SU-DHL-6 (cell line): ENCODE measurements at regions not wholly inside any gene's neighbourhood (a gene's known extent, or its start where the extent isn't known, plus 50 kb on each side); places are given as distances from the start of the nearest gene placed in this dataset.

Experiments used
- H2AFZ ChIP-seq: fragments of 200-600 bp; sonication (generic); 2 replicates; pipeline ENCODE4 v1.6.1; 2014; ENCODE audit warnings: low read depth, mild to moderate bottlenecking, moderate library complexity, mixed read lengths, antibody characterized with exemption, low read length; ENCODE audit not compliant: severe bottlenecking
- H3F3A ChIP-seq: fragments of 200-600 bp; shearing (Covaris generic); 2 replicates; pipeline ENCODE4 v1.6.0; 2016; ENCODE audit warnings: antibody characterized with exemption, mild to moderate bottlenecking; ENCODE audit not compliant: insufficient read depth
- H3K27ac ChIP-seq: fragments of 200-600 bp; sonication (generic); 2 replicates; pipeline ENCODE4 v1.5.1; 2016; ENCODE audit warnings: low read depth, mild to moderate bottlenecking, low read length, moderate library complexity, mixed read lengths
- H3K27me3 ChIP-seq: fragments of 200-600 bp; sonication (generic), shearing (Covaris generic); 2 replicates; pipeline ENCODE4 v1.6.0; 2014; ENCODE audit warnings: mild to moderate bottlenecking, low read length
- H3K36me3 ChIP-seq: fragments of 200-600 bp; sonication (generic); 2 replicates; pipeline ENCODE4 v1.6.1; 2014; ENCODE audit warnings: mild to moderate bottlenecking, low read length, mixed read lengths
- H3K4me2 ChIP-seq: fragments of 300-600, 200-600 bp; shearing (Covaris generic), sonication (generic); 2 replicates; pipeline ENCODE4 v1.6.0; 2014; ENCODE audit warnings: low read length, low read depth, mild to moderate bottlenecking; ENCODE audit not compliant: poor library complexity, severe bottlenecking
- H3K4me3 ChIP-seq: fragments of 200-600 bp; sonication (generic); 2 replicates; pipeline ENCODE4 v1.5.1; 2014; ENCODE audit warnings: antibody characterized with exemption, low read length, mild to moderate bottlenecking, mixed read lengths; ENCODE audit not compliant: insufficient read depth, poor library complexity, severe bottlenecking
- H3K79me2 ChIP-seq: fragments of 200-600 bp; sonication (generic); 2 replicates; pipeline ENCODE4 v1.6.1; 2014; ENCODE audit warnings: mild to moderate bottlenecking, low read length, moderate library complexity; ENCODE audit not compliant: insufficient read depth
- H3K9ac ChIP-seq: fragments of 200-600 bp; sonication (generic); 2 replicates; pipeline ENCODE4 v1.7.0; 2014; ENCODE audit warnings: mild to moderate bottlenecking, low read length
- H3K9me2 ChIP-seq: fragments of 200-600 bp; sonication (generic); replicated peaks from 2 replicates; pipeline ENCODE4 v1.6.1; 2014; ENCODE audit warnings: low read length; ENCODE audit not compliant: insufficient read depth
- H3K9me3 ChIP-seq: fragments of 200-600 bp; sonication (generic); 2 replicates; pipeline ENCODE4 v1.6.1; 2014; ENCODE audit warnings: low read length, mixed read lengths; ENCODE audit not compliant: insufficient read depth
- H4K20me1 ChIP-seq: fragments of 200-600 bp; sonication (generic); 2 replicates; pipeline ENCODE4 v1.6.1; 2014; ENCODE audit warnings: low read depth, mild to moderate bottlenecking, antibody characterized with exemption, low read length, moderate library complexity, mixed read lengths
- CTCF ChIP-seq: fragments of 200-600 bp; sonication (generic); IDR thresholded peaks from one replicate; pipeline ENCODE4 v1.5.1; 2017; ENCODE audit warnings: antibody characterized with exemption, mild to moderate bottlenecking, low read length, moderate library complexity; ENCODE audit not compliant: insufficient read depth, poor library complexity, severe bottlenecking
- EZH2phosphoT487 ChIP-seq: fragments of 200-600 bp; sonication (generic), shearing (Covaris generic); conservative IDR thresholded peaks from 2 replicates; pipeline ENCODE4 v1.6.1; 2018; ENCODE audit warnings: mild to moderate bottlenecking, antibody characterized with exemption, low read length, moderate library complexity, mixed read lengths

DNA sequence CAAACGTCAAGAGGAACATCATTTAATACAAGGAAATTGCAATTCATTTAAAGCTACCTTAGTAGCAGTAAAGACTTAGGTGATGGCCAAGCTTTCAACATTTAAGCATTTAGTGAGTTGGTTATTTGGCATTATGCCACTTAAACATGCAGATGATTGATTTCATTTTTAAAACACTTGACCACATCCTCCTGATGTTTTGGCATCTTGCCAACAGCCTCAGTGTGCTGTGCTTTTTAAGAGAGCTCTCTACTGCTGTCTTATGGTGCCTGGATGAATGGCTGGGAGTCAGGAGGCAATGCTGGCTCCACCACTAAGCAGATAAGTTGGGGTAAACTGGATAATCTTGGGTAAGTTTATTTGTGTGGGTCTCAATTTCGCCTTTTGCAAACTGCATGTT, 364.5 kb downstream of the MAN2A1 start:
- no peak overlapping the region for H3K27ac ChIP-seq
- no peak overlapping the region for H3K4me3 ChIP-seq
- H3F3A ChIP-seq, result no peaks in the 10 kb centered on the region
- TF ChIP-seq EZH2phosphoT487, result no peak
- peak; percentile 10 for TF ChIP-seq CTCF
- no peaks in the 10 kb centered on the region for H3K9me2 ChIP-seq
- no peaks in the 10 kb centered on the region for H3K27me3 ChIP-seq
- H3K79me2 ChIP-seq, result no peaks in the 10 kb centered on the region
- no peaks in the 10 kb centered on the region for H3K9me3 ChIP-seq
- no peaks in the 10 kb centered on the region for H3K36me3 ChIP-seq
- no peak overlapping the region for H3K9ac ChIP-seq
- H4K20me1 ChIP-seq, result no peaks in the 10 kb centered on the region
- H2AFZ ChIP-seq, result no peak overlapping the region
- H3K4me2 ChIP-seq, result peak overlapping the region; percentile 6

- no peaks in the 10 kb centered on the region for H3F3A ChIP-seq
- no peak overlapping the region for H3K9ac ChIP-seq
- no peaks in the 10 kb centered on the region for H3K9me2 ChIP-seq
- no peak for TF ChIP-seq CTCF
- TF ChIP-seq EZH2phosphoT487, result no peak
- H3K79me2 ChIP-seq, result no peaks in the 10 kb centered on the region
- H3K36me3 ChIP-seq, result no peaks in the 10 kb centered on the region
- no peak overlapping the region for H3K27ac ChIP-seq
- H3K9me3 ChIP-seq, result no peaks in the 10 kb centered on the region
- no peaks in the 10 kb centered on the region for H4K20me1 ChIP-seq
- no peak overlapping the region for H2AFZ ChIP-seq
- no peaks in the 10 kb centered on the region for H3K27me3 ChIP-seq
- no peak overlapping the region for H3K4me2 ChIP-seq
- H3K4me3 ChIP-seq, result no peak overlapping the region
Observed at GRCh38 chr5:110055302-110055701, 365.6 kb downstream of the MAN2A1 start.

GRCh38 chr5:110056580-110057114, 366.9 kb downstream of the MAN2A1 start:
- H3K79me2 ChIP-seq, result no peaks in the 10 kb centered on the region
- no peak overlapping the region for H3K9ac ChIP-seq
- H3K9me2 ChIP-seq, result no peaks in the 10 kb centered on the region
- H3K36me3 ChIP-seq, result no peaks in the 10 kb centered on the region
- H3K4me2 ChIP-seq, result no peak overlapping the region
- no peak overlapping the region for H2AFZ ChIP-seq
- no peak for TF ChIP-seq EZH2phosphoT487
- no peak for TF ChIP-seq CTCF
- H3K27me3 ChIP-seq, result no peaks in the 10 kb centered on the region
- H3K9me3 ChIP-seq, result no peaks in the 10 kb centered on the region
- H3K27ac ChIP-seq, result no peak overlapping the region
- H3K4me3 ChIP-seq, result no peak overlapping the region
- H3F3A ChIP-seq, result no peaks in the 10 kb centered on the region
- no peaks in the 10 kb centered on the region for H4K20me1 ChIP-seq
